ENCODE measurements at regions not wholly inside any gene's neighbourhood (a gene's known extent, or its start where the extent isn't known, plus 50 kb on each side); places are given as distances from the start of the nearest gene placed in this dataset.

DNA sequence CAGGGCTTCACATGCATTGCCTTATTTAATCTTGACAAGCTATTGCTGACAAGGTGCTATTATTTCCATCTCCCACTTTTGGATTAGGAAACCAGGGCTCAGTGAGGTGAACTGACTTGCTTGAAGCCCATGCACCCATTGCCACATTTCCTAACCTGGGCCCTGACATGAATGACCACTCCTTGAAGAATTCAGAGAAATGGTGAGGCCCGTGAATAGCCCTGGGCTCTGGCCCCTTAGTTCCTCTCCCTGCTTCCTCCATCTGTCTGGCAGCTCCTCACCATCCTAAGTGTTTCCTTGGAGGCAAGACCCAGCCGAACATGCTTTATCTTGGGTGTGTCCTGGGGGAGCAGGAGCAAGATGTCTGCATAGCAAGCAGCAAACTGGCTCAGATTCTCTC lies 56.1 kb upstream of the NECTIN1 start:
- TF ChIP-seq, protein P1, sequence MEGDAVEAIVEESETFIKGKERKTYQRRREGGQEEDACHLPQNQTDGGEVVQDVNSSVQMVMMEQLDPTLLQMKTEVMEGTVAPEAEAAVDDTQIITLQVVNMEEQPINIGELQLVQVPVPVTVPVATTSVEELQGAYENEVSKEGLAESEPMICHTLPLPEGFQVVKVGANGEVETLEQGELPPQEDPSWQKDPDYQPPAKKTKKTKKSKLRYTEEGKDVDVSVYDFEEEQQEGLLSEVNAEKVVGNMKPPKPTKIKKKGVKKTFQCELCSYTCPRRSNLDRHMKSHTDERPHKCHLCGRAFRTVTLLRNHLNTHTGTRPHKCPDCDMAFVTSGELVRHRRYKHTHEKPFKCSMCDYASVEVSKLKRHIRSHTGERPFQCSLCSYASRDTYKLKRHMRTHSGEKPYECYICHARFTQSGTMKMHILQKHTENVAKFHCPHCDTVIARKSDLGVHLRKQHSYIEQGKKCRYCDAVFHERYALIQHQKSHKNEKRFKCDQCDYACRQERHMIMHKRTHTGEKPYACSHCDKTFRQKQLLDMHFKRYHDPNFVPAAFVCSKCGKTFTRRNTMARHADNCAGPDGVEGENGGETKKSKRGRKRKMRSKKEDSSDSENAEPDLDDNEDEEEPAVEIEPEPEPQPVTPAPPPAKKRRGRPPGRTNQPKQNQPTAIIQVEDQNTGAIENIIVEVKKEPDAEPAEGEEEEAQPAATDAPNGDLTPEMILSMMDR (IDR thresholded peaks at IDR 0.05; ENCODE audit: low read depth, low read length, poor library complexity, severe bottlenecking), result no peak
- TF ChIP-seq EZH2phosphoT487 (IDR thresholded peaks at IDR 0.05; ENCODE audit: borderline replicate concordance, low read length), result no peak
